H9 (cell line): ENCODE measurements at regions not wholly inside any gene's neighbourhood (a gene's known extent, or its start where the extent isn't known, plus 50 kb on each side); places are given as distances from the start of the nearest gene placed in this dataset.

ENCODE experiments used
- DNase-seq: peaks from one replicate; pipeline ENCODE4 v3.0.0-alpha.2; 2017
- H2AFZ ChIP-seq: one replicate; pipeline ENCODE4 v1.6.1; 2013; ENCODE audit warnings: mild to moderate bottlenecking, low read length, control low read depth, moderate library complexity
- H2AK5ac ChIP-seq: 2 replicates; pipeline ENCODE4 v1.6.1; 2013; ENCODE audit warnings: low read length, control low read depth, mixed read lengths; ENCODE audit not compliant: insufficient read length
- H2BK120ac ChIP-seq: one replicate; pipeline ENCODE4 v1.6.1; 2013; ENCODE audit warnings: low read depth, mild to moderate bottlenecking, low read length, control low read depth, inconsistent platforms; ENCODE audit not compliant: poor library complexity, severe bottlenecking
- H2BK12ac ChIP-seq: 2 replicates; pipeline ENCODE4 v1.6.1; 2013; ENCODE audit warnings: low read length, control low read depth, mixed read lengths, low read depth; ENCODE audit not compliant: insufficient read length
- H2BK15ac ChIP-seq: 2 replicates; pipeline ENCODE4 v1.6.1; 2013; ENCODE audit warnings: low read depth, low read length, control low read depth
- H2BK20ac ChIP-seq: one replicate; pipeline ENCODE4 v1.6.1; 2013; ENCODE audit warnings: low read depth, mild to moderate bottlenecking, low read length, control low read depth, inconsistent platforms; ENCODE audit not compliant: poor library complexity, severe bottlenecking
- H2BK5ac ChIP-seq: 2 replicates; pipeline ENCODE4 v1.6.1; 2013; ENCODE audit warnings: low read length, control low read depth, mixed read lengths; ENCODE audit not compliant: insufficient read length
- H3K14ac ChIP-seq: 2 replicates; pipeline ENCODE4 v1.6.1; 2013; ENCODE audit warnings: low read length, control low read depth; ENCODE audit not compliant: insufficient read depth
- H3K18ac ChIP-seq: 2 replicates; pipeline ENCODE4 v1.6.1; 2013; ENCODE audit warnings: low read depth, mild to moderate bottlenecking, mixed read lengths, low read length, control low read depth; ENCODE audit not compliant: insufficient read length
- H3K23ac ChIP-seq: 2 replicates; pipeline ENCODE4 v1.6.1; 2013; ENCODE audit warnings: low read length, control low read depth, mixed read lengths, low read depth; ENCODE audit not compliant: insufficient read length
- H3K23me2 ChIP-seq: 2 replicates; pipeline ENCODE4 v1.6.1; 2013; ENCODE audit warnings: low read depth, mild to moderate bottlenecking, mixed read lengths, low read length, control low read depth; ENCODE audit not compliant: insufficient read length, poor library complexity, severe bottlenecking
- H3K27ac ChIP-seq: 2 replicates; pipeline ENCODE4 v1.5.1; 2013; ENCODE audit warnings: low read length, control low read depth, mixed read lengths, low read depth; ENCODE audit not compliant: insufficient read length
- H3K27me3 ChIP-seq: 2 replicates; pipeline ENCODE4 v1.6.1; 2013; ENCODE audit warnings: low read length, control low read depth, inconsistent platforms; ENCODE audit not compliant: insufficient read depth
- H3K4ac ChIP-seq: 2 replicates; pipeline ENCODE4 v1.6.1; 2013; ENCODE audit warnings: low read depth, mild to moderate bottlenecking, control low read depth, inconsistent platforms, low read length, moderate library complexity
- H3K4me1 ChIP-seq: 2 replicates; pipeline ENCODE4 v1.6.1; 2013; ENCODE audit warnings: low read length, control low read depth, inconsistent platforms; ENCODE audit not compliant: insufficient read depth
- H3K4me2 ChIP-seq: 2 replicates; pipeline ENCODE4 v1.6.1; 2013; ENCODE audit warnings: low read length, control low read depth, mixed read lengths; ENCODE audit not compliant: insufficient read length, insufficient read depth
- H3K56ac ChIP-seq: 2 replicates; pipeline ENCODE4 v1.6.1; 2013; ENCODE audit warnings: low read depth, mild to moderate bottlenecking, mixed read lengths, low read length, control low read depth; ENCODE audit not compliant: insufficient read length
- H3K79me1 ChIP-seq: 2 replicates; pipeline ENCODE4 v1.6.1; 2013; ENCODE audit warnings: low read depth, mild to moderate bottlenecking, moderate library complexity, low read length, control low read depth, inconsistent platforms; ENCODE audit not compliant: insufficient read depth, poor library complexity, severe bottlenecking
- H3K79me2 ChIP-seq: 2 replicates; pipeline ENCODE4 v1.6.1; 2013; ENCODE audit warnings: low read length, control low read depth, inconsistent platforms; ENCODE audit not compliant: insufficient read depth
- H3K9ac ChIP-seq: 2 replicates; pipeline ENCODE4 v1.6.1; 2013; ENCODE audit warnings: low read length, control low read depth, mixed read lengths; ENCODE audit not compliant: insufficient read length; ENCODE audit errors: extremely low read depth
- H3K9me3 ChIP-seq: one replicate; pipeline ENCODE4 v1.6.1; 2013; ENCODE audit warnings: low read depth, low read length, inconsistent platforms; ENCODE audit not compliant: control insufficient read depth
- H3T11ph ChIP-seq: one replicate; pipeline ENCODE4 v1.6.1; 2013; ENCODE audit warnings: mild to moderate bottlenecking, low read length, control low read depth, inconsistent platforms
- H4K20me1 ChIP-seq: one replicate; pipeline ENCODE4 v1.6.1; 2013; ENCODE audit not compliant: control insufficient read depth, insufficient read length, insufficient read depth
- H4K5ac ChIP-seq: 2 replicates; pipeline ENCODE4 v1.6.1; 2013; ENCODE audit warnings: low read depth, mild to moderate bottlenecking, mixed read lengths, low read length, control low read depth; ENCODE audit not compliant: insufficient read length
- H4K8ac ChIP-seq: replicated peaks from 2 replicates; pipeline ENCODE4 v1.6.1; 2013; ENCODE audit warnings: low read length, control low read depth, mixed read lengths, low read depth; ENCODE audit not compliant: insufficient read length
- H4K91ac ChIP-seq: 2 replicates; pipeline ENCODE4 v1.6.1; 2013; ENCODE audit warnings: low read depth, mild to moderate bottlenecking, moderate library complexity, mixed read lengths, low read length, control low read depth; ENCODE audit not compliant: insufficient read length
- H3K27ac Mint-ChIP-seq, 3 experiments: 2 replicates in 2 of 3; 3 replicates in 1 of 3; pipeline ENCODE4 v1.8.0; 2020 to 2021; ENCODE audit warnings: mixed read lengths in 3 of 3, mild to moderate bottlenecking in 1 of 3, moderate library complexity in 1 of 3
- H3K27me3 Mint-ChIP-seq: 2 replicates; pipeline ENCODE4 v1.8.0; 2021; ENCODE audit warnings: low read depth, mild to moderate bottlenecking, moderate library complexity, mixed read lengths
- H3K36me3 Mint-ChIP-seq, 3 experiments: 2 replicates in 2 of 3; 3 replicates in 1 of 3; pipeline ENCODE4 v1.8.0; 2020 to 2021; ENCODE audit warnings: low read depth in 3 of 3, mixed read lengths in 3 of 3; ENCODE audit not compliant: insufficient read depth in 1 of 3
- H3K4me1 Mint-ChIP-seq, 2 experiments: 2 replicates each; pipeline ENCODE4 v1.8.0; 2020; ENCODE audit warnings: mixed read lengths in 2 of 2
- H3K4me3 Mint-ChIP-seq, 2 experiments: 2 replicates in 1 of 2; 3 replicates in 1 of 2; pipeline ENCODE4 v1.8.0; 2020 to 2021; ENCODE audit warnings: mild to moderate bottlenecking in 2 of 2, mixed read lengths in 2 of 2, moderate library complexity in 1 of 2
- H3K9me3 Mint-ChIP-seq, 2 experiments: 2 replicates in 1 of 2; 3 replicates in 1 of 2; pipeline ENCODE4 v1.8.0; 2020; ENCODE audit warnings: mild to moderate bottlenecking in 2 of 2, mixed read lengths in 2 of 2, moderate library complexity in 1 of 2
- WGBS: extraction: QIAGEN DNeasy Blood & Tissue Kit; methylation state at CpG from one replicate; pipeline ENCODE4 v1.1.7; 2013; ENCODE audit warnings: missing lambda C conversion rate, low lambda C conversion rate, mixed read lengths; ENCODE audit not compliant: insufficient read length; ENCODE audit errors: extremely low coverage; 5-methylcytosine and 5-hydroxymethylcytosine counted together
- TF ChIP-seq, protein P1 (sequence below): fragments of 200-600 bp; sonication (generic); conservative IDR thresholded peaks from 3 replicates; pipeline ENCODE4 v1.8.0; 2021; ENCODE audit warnings: antibody characterized with exemption, mild to moderate bottlenecking

DNA sequence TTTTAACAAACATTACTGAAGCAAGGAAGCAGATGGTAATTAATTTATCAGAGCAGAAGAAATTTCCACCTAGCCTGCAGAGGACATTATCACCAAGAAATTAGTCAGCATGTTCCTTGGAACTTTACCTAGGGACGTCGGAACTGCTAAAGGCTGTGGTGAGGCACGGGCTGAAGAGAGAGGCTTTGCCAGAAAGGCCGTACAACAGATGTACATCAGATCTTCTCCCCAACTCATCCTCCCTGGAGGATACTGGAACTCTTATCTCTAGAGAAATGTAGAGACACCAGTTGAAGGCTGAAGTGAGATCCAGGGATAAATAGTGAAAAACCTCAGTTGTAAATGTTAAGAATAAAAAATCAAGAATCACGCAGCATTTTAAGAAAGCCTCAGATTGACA lies 257.1 kb downstream of the SAMD5 start:
- no peak overlapping the region for H3K4me3 Mint-ChIP-seq
- Histone ChIP-seq H2AK5ac (no peak overlapping the region), H3K4me2 (no peak overlapping the region), H3K79me2 (no peaks in the 10 kb centered on the region), H3K79me1 (no peaks in the 10 kb centered on the region), H3K9ac (no peak overlapping the region), H3K23ac (no peak overlapping the region), H2BK120ac (no peak overlapping the region), H2BK20ac (no peak overlapping the region), H3K27me3 (no peaks in the 10 kb centered on the region), H3K4me1 (no peaks in the 10 kb centered on the region), H3K23me2 (no peaks in the 10 kb centered on the region), H3T11ph (no peak overlapping the region), H3K18ac (no peak overlapping the region), H4K5ac (no peak overlapping the region), H3K27ac (no peak overlapping the region), H4K91ac (no peak overlapping the region), H3K9me3 (no peaks in the 10 kb centered on the region), H2BK15ac (no peak overlapping the region), H3K56ac (no peak overlapping the region), H2BK12ac (no peak overlapping the region), H3K14ac (no peak overlapping the region), H4K20me1 (no peaks in the 10 kb centered on the region), H2AFZ (no peak overlapping the region), H2BK5ac (no peak overlapping the region), H3K4ac (no peak overlapping the region), H4K8ac (no peak overlapping the region)
- no peak for DNase-seq
- H3K27me3 Mint-ChIP-seq, result no peaks in the 10 kb centered on the region
- no peaks in the 10 kb centered on the region for H3K36me3 Mint-ChIP-seq
- H3K9me3 Mint-ChIP-seq, result no peaks in the 10 kb centered on the region; a peak in 2 of 5 replicates
- TF ChIP-seq, protein P1, sequence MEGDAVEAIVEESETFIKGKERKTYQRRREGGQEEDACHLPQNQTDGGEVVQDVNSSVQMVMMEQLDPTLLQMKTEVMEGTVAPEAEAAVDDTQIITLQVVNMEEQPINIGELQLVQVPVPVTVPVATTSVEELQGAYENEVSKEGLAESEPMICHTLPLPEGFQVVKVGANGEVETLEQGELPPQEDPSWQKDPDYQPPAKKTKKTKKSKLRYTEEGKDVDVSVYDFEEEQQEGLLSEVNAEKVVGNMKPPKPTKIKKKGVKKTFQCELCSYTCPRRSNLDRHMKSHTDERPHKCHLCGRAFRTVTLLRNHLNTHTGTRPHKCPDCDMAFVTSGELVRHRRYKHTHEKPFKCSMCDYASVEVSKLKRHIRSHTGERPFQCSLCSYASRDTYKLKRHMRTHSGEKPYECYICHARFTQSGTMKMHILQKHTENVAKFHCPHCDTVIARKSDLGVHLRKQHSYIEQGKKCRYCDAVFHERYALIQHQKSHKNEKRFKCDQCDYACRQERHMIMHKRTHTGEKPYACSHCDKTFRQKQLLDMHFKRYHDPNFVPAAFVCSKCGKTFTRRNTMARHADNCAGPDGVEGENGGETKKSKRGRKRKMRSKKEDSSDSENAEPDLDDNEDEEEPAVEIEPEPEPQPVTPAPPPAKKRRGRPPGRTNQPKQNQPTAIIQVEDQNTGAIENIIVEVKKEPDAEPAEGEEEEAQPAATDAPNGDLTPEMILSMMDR, result no peak
- no peak overlapping the region for H3K27ac Mint-ChIP-seq
- WGBS, result no CpG with 5 or more reads among the region's 5 CpGs
- H3K4me1 Mint-ChIP-seq, result peaks cover 9 to 11% of the 10 kb centered on the region in 2 experiments; a peak in 3 of 4 replicates
